Endothelial cell of umbilical vein (primary cell): ENCODE measurements at regions not wholly inside any gene's neighbourhood (a gene's known extent, or its start where the extent isn't known, plus 50 kb on each side); places are given as distances from the start of the nearest gene placed in this dataset.

Experiments
- BruUV-seq: library from RNA; stranded (reverse); fragments of 400-500 nt; replicated peaks from 2 replicates; lab custom pipeline; 2021; lab: Mats Ljungman, UMichigan
- CTCF ChIA-PET: fragments of 300-600, 350-600 bp; sonication (Branson Sonifier 250); formaldehyde crosslinking; loops from one replicate; lab custom pipeline; 2021; ENCODE audit warnings: antibody characterized with exemption, inconsistent platforms; lab: Charles Lee
- POLR2A ChIA-PET: fragments of 300-600, 350-600 bp; sonication (Branson Sonifier 250); formaldehyde crosslinking; loops from one replicate; lab custom pipeline; 2021; ENCODE audit warnings: antibody characterized with exemption, inconsistent platforms; lab: Charles Lee
- DNase-seq: peaks from one replicate; pipeline ENCODE4 v3.0.0-alpha.2; 2011; ENCODE audit warnings: low read depth, low spot score
- FAIRE-seq: peaks from 2 replicates; lab custom pipeline; 2011; peaks lifted over from hg19 to GRCh38; lab: Jason Lieb, UNC
- H2AFZ ChIP-seq: 2 replicates; pipeline ENCODE4 v1.6.0; 2012; ENCODE audit warnings: low read depth, low read length, control low read depth, inconsistent platforms
- H3K27ac ChIP-seq: 2 replicates; pipeline ENCODE4 v1.5.1; 2011; ENCODE audit warnings: low read depth, mild to moderate bottlenecking, control low read depth, low read length, moderate library complexity; ENCODE audit not compliant: insufficient read depth
- H3K27me3 ChIP-seq, 2 experiments: 2 replicates each; pipeline versions ENCODE4 v1.6.0 to v1.6.1; 2011; ENCODE audit warnings: low read length in 2 of 2, mixed read lengths in 1 of 2; ENCODE audit not compliant: control insufficient read depth in 2 of 2, insufficient read depth in 2 of 2
- H3K36me3 ChIP-seq, 2 experiments: 2 replicates in 1 of 2; 3 replicates in 1 of 2; pipeline ENCODE4 v1.5.1; 2011; ENCODE audit warnings: low read length in 2 of 2, mild to moderate bottlenecking in 1 of 2, moderate library complexity in 1 of 2; ENCODE audit not compliant: control insufficient read depth in 2 of 2, insufficient read depth in 2 of 2; ENCODE audit errors: extremely low read depth in 1 of 2
- H3K4me1 ChIP-seq: 3 replicates; pipeline ENCODE4 v1.5.1; 2011; ENCODE audit warnings: mild to moderate bottlenecking, low read length; ENCODE audit not compliant: control insufficient read depth, insufficient read depth; ENCODE audit errors: extremely low read depth
- H3K4me2 ChIP-seq: 2 replicates; pipeline ENCODE4 v1.6.1; 2011; ENCODE audit warnings: low read length, control low read depth, mixed read lengths; ENCODE audit not compliant: insufficient read depth
- H3K4me3 ChIP-seq, 3 experiments: fragments of 200-600 bp in 1 of 3; sonication (generic), shearing (Covaris generic) in 1 of 3; replicated peaks in 1 of 3; 2 replicates each; pipeline ENCODE4 v1.5.1; 2011 to 2016; ENCODE audit warnings: control low read depth in 3 of 3, low read length in 3 of 3, mild to moderate bottlenecking in 2 of 3, inconsistent platforms in 1 of 3, low read depth in 1 of 3, moderate library complexity in 1 of 3; ENCODE audit not compliant: insufficient read depth in 1 of 3
- H3K79me2 ChIP-seq: 2 replicates; pipeline ENCODE4 v1.6.0; 2012; ENCODE audit warnings: low read length, inconsistent platforms; ENCODE audit not compliant: control insufficient read depth, insufficient read depth
- H3K9ac ChIP-seq: replicated peaks from 2 replicates; pipeline ENCODE3; 2011; ENCODE audit warnings: low read length, control low read depth; ENCODE audit not compliant: insufficient read depth; ENCODE audit errors: extremely low read depth
- H3K9me1 ChIP-seq: replicated peaks from 3 replicates; pipeline ENCODE4 v1.6.0; 2011; ENCODE audit warnings: mild to moderate bottlenecking, low read length; ENCODE audit not compliant: control insufficient read depth, insufficient read depth; ENCODE audit errors: extremely low read depth
- H3K9me3 ChIP-seq: replicated peaks from 2 replicates; pipeline ENCODE4 v1.5.1; 2012; ENCODE audit warnings: low read length, inconsistent platforms; ENCODE audit not compliant: control insufficient read depth, insufficient read depth
- H4K20me1 ChIP-seq: replicated peaks from 2 replicates; pipeline ENCODE3; 2011; ENCODE audit warnings: mild to moderate bottlenecking, low read length; ENCODE audit not compliant: control insufficient read depth, insufficient read depth; ENCODE audit errors: extremely low read depth
- EZH2 ChIP-seq: IDR thresholded peaks from 2 replicates; pipeline ENCODE4 v1.6.1; 2012; ENCODE audit warnings: borderline replicate concordance, low read depth, mild to moderate bottlenecking, moderate library complexity, low read length, inconsistent platforms; ENCODE audit not compliant: severe bottlenecking
- FOS ChIP-seq: IDR thresholded peaks from 2 replicates; pipeline ENCODE4 v1.6.1; 2011; ENCODE audit warnings: mild to moderate bottlenecking, low read length, moderate library complexity, borderline replicate concordance; ENCODE audit not compliant: insufficient read depth
- GATA2 ChIP-seq: IDR thresholded peaks from 2 replicates; pipeline ENCODE4 v1.7.0; 2011; ENCODE audit warnings: low read depth, mild to moderate bottlenecking, moderate library complexity, mixed read lengths, low read length; ENCODE audit not compliant: insufficient read length, insufficient read depth
- JUN ChIP-seq: IDR thresholded peaks from 2 replicates; pipeline ENCODE4 v1.6.1; 2011; ENCODE audit warnings: borderline replicate concordance, low read depth; ENCODE audit not compliant: insufficient read length, insufficient read depth
- MYC ChIP-seq: IDR thresholded peaks from one replicate; pipeline ENCODE4 v1.6.1; 2011; ENCODE audit warnings: mild to moderate bottlenecking, low read depth, low read length
- POLR2A ChIP-seq: IDR thresholded peaks from 2 replicates; pipeline ENCODE4 v1.6.1; 2012; ENCODE audit warnings: low read depth, mild to moderate bottlenecking, control low read depth, low read length
- POLR2AphosphoS5 ChIP-seq: IDR thresholded peaks from 2 replicates; pipeline ENCODE4 v1.6.1; 2012; ENCODE audit warnings: low read depth, mild to moderate bottlenecking, control low read depth, low read length, moderate library complexity; ENCODE audit not compliant: insufficient read depth
- dilution Hi-C: fragments of 300-500 bp; cut with MboI; formaldehyde crosslinking; loops from one replicate; pipeline ENCODE4 v1.15.0; 2019; ENCODE audit warnings: low sequenced_read_pairs; ENCODE audit not compliant: extremely low pct_ligation_motif_present
- intact Hi-C: fragments of 100-400 bp; cut with micrococcal nuclease; formaldehyde crosslinking; loops from one replicate; pipeline ENCODE4 v1.10.0; 2022
- TF ChIP-seq, protein P1 (sequence below), 2 donors: IDR thresholded peaks; 1 replicate in 1 of 2; 2 replicates in 1 of 2; pipeline ENCODE4 v1.5.1; 2011; ENCODE audit warnings: low read length in 2 of 2, mild to moderate bottlenecking in 2 of 2, moderate library complexity in 2 of 2, control low read depth in 1 of 2, inconsistent platforms in 1 of 2, low read depth in 1 of 2; ENCODE audit not compliant: insufficient read depth in 1 of 2; ENCODE audit errors: extremely low read depth in 1 of 2
- TF ChIP-seq, protein P2 (sequence below): IDR thresholded peaks from 2 replicates; pipeline ENCODE4 v1.6.1; 2011; ENCODE audit not compliant: insufficient read depth, insufficient read length

DNA sequence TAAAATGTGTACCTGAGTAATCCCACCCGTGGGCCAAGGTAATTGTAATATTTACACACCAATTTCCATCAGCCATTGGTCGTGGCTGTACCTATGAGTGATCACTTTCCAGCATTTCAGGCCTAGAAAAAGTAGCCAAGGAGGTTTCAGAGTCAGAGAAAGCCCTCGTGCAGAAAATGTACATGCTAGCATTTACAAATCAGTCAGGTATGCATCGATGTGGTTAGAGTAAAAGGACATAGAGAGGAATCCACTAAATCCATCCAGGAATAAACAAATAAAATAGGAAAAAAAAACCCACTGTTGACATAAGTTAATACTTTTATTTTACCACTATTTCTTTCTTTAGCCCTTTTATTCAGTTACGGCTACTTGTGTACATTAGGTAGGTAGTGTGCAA lies 256.8 kb downstream of the TRIML1 start:
- ChIA-PET CTCF (no interaction called here), POLR2A (no interaction called here)
- no peak overlapping the region for H3K9ac ChIP-seq
- no peak overlapping the region for H3K4me3 ChIP-seq
- no TSS peak for BruUV-seq
- H3K9me3 ChIP-seq, result peaks cover 7% of the 10 kb centered on the region
- intact Hi-C loops, result no loop called here
- H3K4me2 ChIP-seq, result no peak overlapping the region
- no peak overlapping the region for H3K27ac ChIP-seq
- H3K9me1 ChIP-seq, result no peaks in the 10 kb centered on the region
- H4K20me1 ChIP-seq, result no peaks in the 10 kb centered on the region
- no peaks in the 10 kb centered on the region for H3K4me1 ChIP-seq
- DNase-seq (no peak), FAIRE-seq (no peak)
- no peaks in the 10 kb centered on the region for H3K36me3 ChIP-seq
- no peak overlapping the region for H2AFZ ChIP-seq
- no peak for TF ChIP-seq JUN
- TF ChIP-seq GATA2, result no peak
- TF ChIP-seq MYC, result no peak
- no peaks in the 10 kb centered on the region for H3K27me3 ChIP-seq
- no peaks in the 10 kb centered on the region for H3K79me2 ChIP-seq
- dilution Hi-C loops, result no loop called here

DNA sequence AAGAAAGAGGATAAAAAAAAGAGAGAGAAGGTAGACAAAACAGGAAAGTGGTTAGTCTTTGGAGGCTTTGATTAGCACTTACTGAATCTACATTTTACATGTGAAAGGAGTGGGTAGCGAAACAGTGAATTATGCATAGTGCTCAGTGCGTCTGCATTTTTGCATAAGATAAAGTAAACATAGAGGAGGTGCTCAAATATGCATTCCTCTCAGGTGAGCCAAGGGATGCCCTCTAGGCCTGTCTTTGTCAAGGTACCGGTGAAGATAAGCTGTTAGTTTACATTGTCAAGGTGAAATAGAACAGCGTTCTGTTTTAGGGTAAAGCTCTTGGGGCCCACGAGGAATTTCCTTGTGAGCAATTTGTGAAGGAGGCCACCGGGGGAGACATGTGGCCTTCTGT lies 260.6 kb downstream of the TRIML1 start:
- Histone ChIP-seq H3K27me3 (no peaks in the 10 kb centered on the region), H4K20me1 (no peaks in the 10 kb centered on the region), H3K4me2 (no peak overlapping the region), H3K9me1 (no peaks in the 10 kb centered on the region), H3K27ac (no peak overlapping the region), H3K4me3 (no peak overlapping the region), H3K9me3 (peaks cover 6% of the 10 kb centered on the region), H2AFZ (no peak overlapping the region), H3K4me1 (no peaks in the 10 kb centered on the region), H3K9ac (no peak overlapping the region), H3K79me2 (no peaks in the 10 kb centered on the region), H3K36me3 (no peaks in the 10 kb centered on the region)
- BruUV-seq, result no TSS peak
- DNase-seq (no peak), FAIRE-seq (no peak)
- CTCF ChIA-PET, result no interaction called here
- POLR2A ChIA-PET, result no interaction called here
- intact Hi-C loops (no loop called here), dilution Hi-C loops (no loop called here)
- no peak for TF ChIP-seq FOS
- TF ChIP-seq, protein P1, sequence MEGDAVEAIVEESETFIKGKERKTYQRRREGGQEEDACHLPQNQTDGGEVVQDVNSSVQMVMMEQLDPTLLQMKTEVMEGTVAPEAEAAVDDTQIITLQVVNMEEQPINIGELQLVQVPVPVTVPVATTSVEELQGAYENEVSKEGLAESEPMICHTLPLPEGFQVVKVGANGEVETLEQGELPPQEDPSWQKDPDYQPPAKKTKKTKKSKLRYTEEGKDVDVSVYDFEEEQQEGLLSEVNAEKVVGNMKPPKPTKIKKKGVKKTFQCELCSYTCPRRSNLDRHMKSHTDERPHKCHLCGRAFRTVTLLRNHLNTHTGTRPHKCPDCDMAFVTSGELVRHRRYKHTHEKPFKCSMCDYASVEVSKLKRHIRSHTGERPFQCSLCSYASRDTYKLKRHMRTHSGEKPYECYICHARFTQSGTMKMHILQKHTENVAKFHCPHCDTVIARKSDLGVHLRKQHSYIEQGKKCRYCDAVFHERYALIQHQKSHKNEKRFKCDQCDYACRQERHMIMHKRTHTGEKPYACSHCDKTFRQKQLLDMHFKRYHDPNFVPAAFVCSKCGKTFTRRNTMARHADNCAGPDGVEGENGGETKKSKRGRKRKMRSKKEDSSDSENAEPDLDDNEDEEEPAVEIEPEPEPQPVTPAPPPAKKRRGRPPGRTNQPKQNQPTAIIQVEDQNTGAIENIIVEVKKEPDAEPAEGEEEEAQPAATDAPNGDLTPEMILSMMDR (IDR thresholded peaks at IDR 0.05; ENCODE audit: extremely low read depth in 1 of 2, insufficient read depth in 1 of 2, low read depth in 1 of 2, low read length in 2 of 2), result no peak
- no peak for TF ChIP-seq EZH2
- TF ChIP-seq GATA2, result no peak
- no peak for TF ChIP-seq POLR2AphosphoS5
- no peak for TF ChIP-seq MYC
- no peak for TF ChIP-seq JUN
- TF ChIP-seq, protein P2, sequence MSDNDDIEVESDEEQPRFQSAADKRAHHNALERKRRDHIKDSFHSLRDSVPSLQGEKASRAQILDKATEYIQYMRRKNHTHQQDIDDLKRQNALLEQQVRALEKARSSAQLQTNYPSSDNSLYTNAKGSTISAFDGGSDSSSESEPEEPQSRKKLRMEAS, result no peak
- no peak for TF ChIP-seq POLR2A
